AG09319 (cell line): ENCODE measurements at regions not wholly inside any gene's neighbourhood (a gene's known extent, or its start where the extent isn't known, plus 50 kb on each side); places are given as distances from the start of the nearest gene placed in this dataset.
"Not testable (repeated sequence)": the region's sequence is repeated elsewhere in the genome, so short reads cannot be mapped to it uniquely, and the experiment has no call there.

Source experiments
- DNase-seq: peaks from one replicate; pipeline ENCODE4 v3.0.0-alpha.2; 2010; ENCODE audit warnings: low read depth; ENCODE audit errors: extremely low read depth
- CTCF ChIP-seq: IDR thresholded peaks from 2 replicates; pipeline ENCODE4 v1.5.1; 2011; ENCODE audit warnings: low read depth, mild to moderate bottlenecking, inconsistent platforms, low read length, moderate library complexity

- no peak for TF ChIP-seq CTCF
- no peak for DNase-seq
Measured at GRCh38 chr18:66900837-66901236, 296.9 kb upstream of the CDH19 start.

- DNase-seq: no peak
- TF ChIP-seq CTCF: no peak
Measured at GRCh38 chr18:66895631-66896030, 291.7 kb upstream of the CDH19 start.

GRCh38 chr18:66894851-66895250 lies 291.0 kb upstream of the CDH19 start:
- no peak for TF ChIP-seq CTCF
- no peak for DNase-seq

- not testable (repeated sequence) for DNase-seq
Measured at GRCh38 chr18:66892388-66892787, 288.5 kb upstream of the CDH19 start.

- no peak for DNase-seq
- no peak for TF ChIP-seq CTCF
Measured at GRCh38 chr18:66874812-66875474, 271.1 kb upstream of the CDH19 start.

GRCh38 chr18:66874375-66874774 lies 270.5 kb upstream of the CDH19 start:
- DNase-seq: no peak
- TF ChIP-seq CTCF: no peak

- no peak for DNase-seq
- no peak for TF ChIP-seq CTCF
Measured at GRCh38 chr18:66873899-66874298, 270.0 kb upstream of the CDH19 start.

GRCh38 chr18:66872277-66872676 lies 268.4 kb upstream of the CDH19 start:
- no peak; the same call in 1 of the 2 replicates for TF ChIP-seq CTCF
- DNase-seq: no peak
